Neural crest cell (in vitro differentiated cells): ENCODE measurements at regions not wholly inside any gene's neighbourhood (a gene's known extent, or its start where the extent isn't known, plus 50 kb on each side); places are given as distances from the start of the nearest gene placed in this dataset.

ENCODE experiments used
- DNase-seq: peaks from one replicate; pipeline ENCODE4 v3.0.0; 2021; ENCODE audit warnings: low read depth, mixed read lengths, low spot score
- H3K27ac Mint-ChIP-seq: one replicate; pipeline ENCODE4 v1.8.0; 2021; ENCODE audit warnings: mild to moderate bottlenecking, mixed read lengths; ENCODE audit not compliant: unreplicated experiment
- H3K27me3 Mint-ChIP-seq: 2 replicates; pipeline ENCODE4 v1.8.0; 2021; ENCODE audit warnings: low read depth, mild to moderate bottlenecking, mixed read lengths
- H3K36me3 Mint-ChIP-seq: 2 replicates; pipeline ENCODE4 v1.8.0; 2021; ENCODE audit warnings: low read depth, mild to moderate bottlenecking, mixed read lengths
- H3K4me1 Mint-ChIP-seq: 2 replicates; pipeline ENCODE4 v1.8.0; 2021; ENCODE audit warnings: mixed read lengths
- H3K4me3 Mint-ChIP-seq: one replicate; pipeline ENCODE4 v1.8.0; 2021; ENCODE audit warnings: mild to moderate bottlenecking, mixed read lengths
- H3K9me3 Mint-ChIP-seq: 2 replicates; pipeline ENCODE4 v1.8.0; 2021; ENCODE audit warnings: mixed read lengths
- CTCF ChIP-seq: fragments of 200-600 bp; sonication (generic); conservative IDR thresholded peaks from 2 replicates; pipeline ENCODE4 v1.5.0; 2021; ENCODE audit warnings: antibody characterized with exemption, mild to moderate bottlenecking

GRCh38 chr4:182163180-182163579 is 80.0 kb upstream of the TENM3 start:
- H3K27ac Mint-ChIP-seq = no peak overlapping the region
- peaks cover 17% of the 10 kb centered on the region for H3K36me3 Mint-ChIP-seq
- H3K9me3 Mint-ChIP-seq = peaks cover 2% of the 10 kb centered on the region
- TF ChIP-seq CTCF = no peak
- H3K27me3 Mint-ChIP-seq = no peaks in the 10 kb centered on the region
- H3K4me3 Mint-ChIP-seq = no peak overlapping the region
- DNase-seq = no peak
- no peaks in the 10 kb centered on the region for H3K4me1 Mint-ChIP-seq

GRCh38 chr4:182169572-182169971 is 73.6 kb upstream of the TENM3 start:
- H3K27me3 Mint-ChIP-seq = no peaks in the 10 kb centered on the region
- no peak overlapping the region for H3K4me3 Mint-ChIP-seq
- H3K36me3 Mint-ChIP-seq = no peaks in the 10 kb centered on the region
- no peaks in the 10 kb centered on the region for H3K9me3 Mint-ChIP-seq
- no peak for TF ChIP-seq CTCF
- no peak for DNase-seq
- no peak overlapping the region for H3K27ac Mint-ChIP-seq
- no peaks in the 10 kb centered on the region for H3K4me1 Mint-ChIP-seq

- H3K36me3 Mint-ChIP-seq = no peaks in the 10 kb centered on the region
- no peak overlapping the region for H3K4me3 Mint-ChIP-seq
- no peak for TF ChIP-seq CTCF
- no peak overlapping the region for H3K27ac Mint-ChIP-seq
- no peak for DNase-seq
- H3K9me3 Mint-ChIP-seq = no peaks in the 10 kb centered on the region
- H3K27me3 Mint-ChIP-seq = no peaks in the 10 kb centered on the region
- no peaks in the 10 kb centered on the region for H3K4me1 Mint-ChIP-seq
Observed at GRCh38 chr4:182169987-182170386, 73.2 kb upstream of the TENM3 start.

DNA sequence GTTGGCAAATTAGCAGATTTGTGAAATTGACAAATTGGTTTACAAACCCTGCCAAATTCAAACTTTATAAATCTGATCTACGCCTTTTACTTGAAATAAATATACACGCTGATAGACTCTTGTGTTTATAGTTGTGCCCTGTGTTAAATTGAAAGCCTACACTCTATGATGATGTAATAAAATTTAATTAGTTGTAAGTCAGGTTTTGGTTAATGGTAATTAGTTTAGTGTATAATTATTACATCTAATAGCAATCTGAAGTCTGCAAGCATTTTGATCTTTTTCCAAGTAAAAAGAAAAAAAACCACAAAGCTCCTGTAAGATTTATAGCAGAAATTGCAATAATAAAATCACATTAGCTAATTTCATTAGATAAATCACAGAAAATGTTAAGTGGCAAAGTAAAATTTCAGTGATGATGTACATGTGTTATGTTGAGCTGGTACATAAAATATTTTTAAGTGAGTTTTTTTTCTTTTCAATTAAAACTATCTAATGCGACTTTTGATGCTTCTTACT is 72.7 kb upstream of the TENM3 start:
- no peak for TF ChIP-seq CTCF
- H3K27me3 Mint-ChIP-seq = no peaks in the 10 kb centered on the region
- DNase-seq = no peak
- H3K27ac Mint-ChIP-seq = no peak overlapping the region
- no peak overlapping the region for H3K4me3 Mint-ChIP-seq
- no peaks in the 10 kb centered on the region for H3K36me3 Mint-ChIP-seq
- H3K4me1 Mint-ChIP-seq = no peaks in the 10 kb centered on the region
- no peaks in the 10 kb centered on the region for H3K9me3 Mint-ChIP-seq

DNA sequence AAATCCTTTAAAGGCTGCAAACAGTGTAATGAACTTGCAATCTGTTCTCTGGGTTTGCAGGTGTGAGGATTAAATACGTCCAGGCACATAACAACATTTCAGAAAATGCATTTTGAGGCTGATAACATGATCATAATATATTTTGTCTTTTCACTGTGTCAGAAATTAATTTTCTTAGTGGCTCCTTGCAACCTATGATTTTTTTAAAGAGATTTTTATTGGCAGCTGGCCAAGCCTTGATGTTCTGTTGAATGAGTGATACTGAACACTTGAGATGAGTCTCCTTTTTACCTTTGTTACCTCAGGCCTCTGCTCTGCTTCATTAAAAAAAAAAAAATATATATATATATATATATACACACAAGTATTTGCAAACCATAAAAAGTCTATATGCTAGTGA is 68.2 kb upstream of the TENM3 start:
- H3K9me3 Mint-ChIP-seq = no peaks in the 10 kb centered on the region
- peaks cover 20% of the 10 kb centered on the region for H3K4me1 Mint-ChIP-seq
- no peak for DNase-seq
- H3K4me3 Mint-ChIP-seq = no peak overlapping the region
- TF ChIP-seq CTCF = no peak
- no peak overlapping the region for H3K27ac Mint-ChIP-seq
- H3K36me3 Mint-ChIP-seq = no peaks in the 10 kb centered on the region
- no peaks in the 10 kb centered on the region for H3K27me3 Mint-ChIP-seq
